Retina (tissue), 1 donor: ENCODE measurements at regions not wholly inside any gene's neighbourhood (a gene's known extent, or its start where the extent isn't known, plus 50 kb on each side); places are given as distances from the start of the nearest gene placed in this dataset.
"Not testable (repeated sequence)": the region's sequence is repeated elsewhere in the genome, so short reads cannot be mapped to it uniquely, and the experiment has no call there.

Source experiments
- DNase-seq: peaks from one replicate; pipeline ENCODE4 v3.0.0-alpha.2; 2016

DNA sequence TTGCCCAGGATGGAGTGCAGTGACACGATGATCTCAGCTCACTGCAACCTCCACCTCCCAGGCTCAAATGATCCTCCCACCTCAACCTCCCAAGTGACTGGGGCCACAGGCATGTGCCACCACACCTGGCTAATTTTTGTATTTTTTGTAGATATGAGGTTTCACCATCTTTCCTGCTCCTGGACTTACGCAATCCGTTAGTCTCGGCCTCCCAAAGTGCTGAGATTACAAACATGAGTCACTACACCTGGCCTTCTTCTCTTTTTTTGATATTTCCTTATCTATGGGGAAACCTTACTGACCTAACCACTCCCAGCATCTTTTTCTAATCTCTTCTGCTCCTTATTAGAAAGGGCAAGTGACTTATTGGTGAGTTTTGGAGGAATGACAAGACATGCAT lies 121.7 kb upstream of the CHORDC1 start:
- DNase-seq = no peak

DNA sequence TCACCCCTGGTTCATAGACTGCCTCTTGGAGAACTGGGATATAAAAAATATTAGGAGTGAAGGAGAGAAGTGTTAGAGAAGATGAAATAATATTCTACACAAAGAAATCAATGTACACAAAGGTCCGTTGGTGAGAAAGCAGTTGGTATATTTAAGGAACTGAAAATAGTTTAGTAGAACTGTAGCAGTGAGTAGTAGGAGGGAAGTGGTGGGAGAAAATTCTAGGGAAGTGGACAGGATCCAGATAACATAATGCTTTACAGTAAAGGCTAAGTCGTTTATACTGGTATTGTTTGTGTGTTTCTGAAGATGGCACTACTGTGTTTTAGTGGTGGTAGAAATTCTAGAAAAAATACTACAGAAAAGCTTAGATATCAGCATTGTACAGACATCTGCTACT lies 120.8 kb upstream of the CHORDC1 start:
- no peak for DNase-seq

DNA sequence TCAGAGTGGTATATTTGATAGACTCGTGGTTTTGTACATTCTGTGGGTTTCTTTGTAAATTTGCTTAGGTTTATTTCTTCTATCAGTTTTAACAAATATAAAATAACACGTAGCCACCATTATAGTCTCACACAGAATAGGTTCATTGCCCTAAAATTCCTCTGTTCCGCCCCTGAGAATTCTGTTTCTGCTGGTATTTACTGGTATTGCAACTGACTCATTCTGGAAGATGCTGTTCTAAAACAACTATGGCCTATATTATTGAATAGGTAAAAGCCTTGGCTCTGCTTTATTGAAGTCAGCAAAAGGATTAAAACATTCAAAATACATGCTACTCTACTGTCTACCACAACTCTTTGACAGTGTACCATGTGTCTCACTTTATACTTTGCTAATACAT lies 119.1 kb upstream of the CHORDC1 start:
- DNase-seq = no peak

DNA sequence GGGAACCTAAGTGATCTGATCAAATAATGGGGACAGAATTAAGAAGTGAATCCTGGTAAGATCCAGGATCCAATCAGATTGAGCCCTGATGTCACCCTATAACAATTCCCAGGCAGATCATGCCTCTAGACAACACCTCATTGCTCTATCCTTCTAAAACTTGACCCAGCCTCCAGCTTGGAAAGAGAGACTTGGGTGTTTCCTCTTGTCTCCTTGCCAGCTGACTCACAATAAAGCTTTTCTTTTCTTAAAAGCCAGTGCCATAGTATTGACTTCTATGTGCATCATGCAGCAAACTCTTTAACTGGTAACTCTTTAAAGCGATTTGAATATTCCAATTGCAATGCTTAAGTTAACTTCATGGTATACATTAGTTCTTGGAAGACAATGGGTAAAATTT lies 109.6 kb upstream of the CHORDC1 start:
- DNase-seq = no peak

DNA sequence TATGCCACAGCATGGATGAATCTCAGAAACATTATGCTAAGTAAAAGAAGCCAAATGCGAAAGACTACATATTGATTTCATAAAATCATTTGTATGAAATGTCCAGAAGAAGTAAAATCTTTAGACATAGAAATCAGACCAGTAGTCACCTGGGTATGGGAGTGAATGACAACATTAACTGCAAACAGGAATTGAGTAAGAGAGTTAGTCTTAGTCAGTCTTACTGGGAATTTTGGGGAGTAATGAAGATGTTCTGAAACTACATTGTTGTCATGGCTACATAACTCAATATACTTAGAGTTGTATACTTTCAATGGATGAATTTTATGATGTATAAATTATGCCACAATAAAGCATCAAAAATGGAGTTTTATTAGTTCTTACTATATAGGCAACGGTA lies 107.8 kb upstream of the CHORDC1 start:
- no peak for DNase-seq

DNA sequence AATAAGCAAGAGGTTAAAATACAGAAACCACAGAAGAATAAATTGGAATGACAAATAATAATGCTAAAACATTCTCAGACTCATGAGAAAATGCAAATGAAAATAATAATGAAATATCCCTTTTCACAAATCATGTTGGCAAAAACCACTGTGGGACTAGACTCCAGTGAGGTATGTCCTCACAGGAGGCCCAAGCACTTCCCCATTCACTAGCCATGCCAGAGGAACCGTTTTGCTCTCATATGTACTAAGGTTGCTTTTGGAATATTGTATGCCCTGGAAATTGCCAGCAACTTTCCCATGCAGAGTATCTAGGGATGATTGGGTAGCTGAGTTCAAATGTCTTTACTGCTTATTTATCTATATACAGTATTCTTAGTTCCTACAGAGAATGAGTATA lies 106.2 kb upstream of the CHORDC1 start:
- no peak for DNase-seq

DNA sequence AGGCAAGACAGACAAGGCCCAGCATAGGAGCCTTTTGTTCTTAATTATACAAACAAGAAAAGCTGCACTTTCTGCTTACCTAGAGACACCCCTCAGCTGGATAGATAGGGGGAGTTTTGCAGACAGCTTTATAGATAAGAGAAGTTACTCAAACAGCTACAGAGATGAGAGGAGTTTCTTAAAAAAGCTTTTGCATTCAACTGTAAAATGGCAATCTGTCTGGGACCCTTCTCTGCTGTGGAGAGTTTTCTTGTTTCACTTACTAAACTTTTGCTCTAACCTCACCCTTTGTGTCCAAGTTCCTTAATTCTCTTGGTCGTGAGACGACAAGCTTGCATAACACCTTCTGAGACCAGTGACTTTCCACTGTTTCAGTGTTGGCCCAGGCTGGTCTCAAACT lies 103.8 kb upstream of the CHORDC1 start:
- DNase-seq = no peak

DNA sequence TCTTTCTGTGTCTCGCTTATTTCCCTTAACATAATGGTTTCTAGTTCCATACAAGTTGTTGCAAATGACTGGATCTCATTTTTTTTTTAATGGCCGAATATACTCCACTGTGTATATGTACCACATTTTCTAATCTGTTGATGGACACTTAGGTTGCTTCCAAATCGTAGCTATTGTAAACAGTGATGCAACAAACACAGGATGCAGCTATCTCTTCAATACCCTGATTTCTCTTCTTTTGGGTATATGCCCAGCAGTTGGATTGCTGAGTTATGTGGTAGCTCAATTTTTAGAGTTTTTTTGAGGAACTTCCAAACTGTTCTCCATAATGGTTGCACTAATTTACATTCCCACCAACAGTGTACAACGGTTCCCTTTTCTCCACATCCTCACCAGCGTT lies 100.4 kb upstream of the CHORDC1 start:
- no peak for DNase-seq

DNA sequence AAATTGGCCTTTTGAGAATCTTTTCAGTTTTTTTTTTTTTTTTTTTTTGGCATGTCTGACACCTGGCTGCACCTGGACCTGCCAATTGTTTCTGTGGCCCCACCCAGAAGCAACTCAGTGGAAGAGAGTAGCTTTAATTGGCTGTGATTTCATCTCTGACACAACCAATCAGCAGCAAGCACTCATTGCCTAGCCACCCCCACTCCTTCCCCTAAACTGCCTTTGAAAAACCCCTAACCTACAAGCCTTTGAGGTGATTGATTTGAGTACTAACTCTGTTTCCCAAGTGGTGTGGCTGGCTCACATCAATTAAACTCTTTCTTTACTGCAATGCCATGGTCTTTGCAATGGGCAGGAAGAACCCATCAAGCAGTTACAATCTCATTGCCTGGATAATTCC lies 98.2 kb upstream of the CHORDC1 start:
- no peak for DNase-seq

DNA sequence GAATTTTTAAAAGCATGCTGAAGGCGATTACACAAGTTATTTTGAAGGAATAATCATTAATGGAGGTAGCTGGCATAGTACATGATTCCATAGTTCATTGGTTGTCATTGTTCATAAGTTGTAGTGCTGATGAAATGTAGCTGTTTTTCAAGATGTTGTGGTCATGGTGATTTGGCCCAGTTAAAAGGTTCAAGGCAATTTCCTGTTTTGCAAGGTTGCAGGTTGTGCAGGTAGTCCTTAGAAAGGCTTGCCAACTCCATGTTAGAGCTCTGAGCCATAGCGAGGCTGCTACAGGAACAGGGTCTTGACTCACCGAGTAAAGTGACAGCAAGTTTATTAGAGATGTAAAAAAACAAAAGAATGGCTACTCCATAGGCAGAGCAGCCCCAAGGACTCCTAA lies 95.8 kb upstream of the CHORDC1 start:
- no peak for DNase-seq

DNA sequence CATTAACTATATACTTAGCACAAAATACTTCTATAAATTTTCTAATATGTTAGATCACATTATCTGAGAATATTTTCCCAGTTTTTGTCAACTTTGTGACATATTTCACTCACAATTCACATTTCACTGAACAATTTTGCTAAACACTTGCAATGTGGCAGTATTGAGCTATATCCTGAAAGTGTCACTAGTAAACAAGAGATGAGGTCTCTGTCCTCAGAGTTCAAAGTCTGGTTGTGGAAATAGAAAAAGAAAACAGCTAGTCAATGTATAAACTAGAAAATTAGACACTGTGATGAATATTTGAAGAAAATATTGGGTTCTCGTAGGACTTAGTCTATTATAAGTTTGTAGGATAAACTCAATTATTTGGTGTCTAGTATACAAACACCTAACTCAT lies 87.4 kb upstream of the CHORDC1 start:
- DNase-seq = no peak

DNA sequence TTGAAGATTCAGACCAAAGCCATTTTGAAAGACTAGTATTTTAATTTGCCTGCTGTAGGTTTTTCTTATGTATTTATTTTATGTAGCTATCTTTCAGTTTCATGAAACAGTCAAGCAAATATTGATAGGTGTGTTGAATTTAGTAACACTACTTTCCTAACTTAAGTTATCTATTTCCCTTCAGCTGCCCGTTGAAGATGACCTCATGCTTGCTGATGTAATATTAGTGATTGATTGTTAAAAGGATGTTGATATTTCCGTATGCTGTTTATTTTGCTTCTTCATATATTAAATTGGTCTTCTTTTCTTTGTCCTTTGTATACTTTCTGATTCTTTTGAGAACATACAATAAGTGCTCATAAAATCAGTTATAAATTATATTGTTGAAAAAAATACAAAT lies 86.8 kb upstream of the CHORDC1 start:
- no peak for DNase-seq

DNA sequence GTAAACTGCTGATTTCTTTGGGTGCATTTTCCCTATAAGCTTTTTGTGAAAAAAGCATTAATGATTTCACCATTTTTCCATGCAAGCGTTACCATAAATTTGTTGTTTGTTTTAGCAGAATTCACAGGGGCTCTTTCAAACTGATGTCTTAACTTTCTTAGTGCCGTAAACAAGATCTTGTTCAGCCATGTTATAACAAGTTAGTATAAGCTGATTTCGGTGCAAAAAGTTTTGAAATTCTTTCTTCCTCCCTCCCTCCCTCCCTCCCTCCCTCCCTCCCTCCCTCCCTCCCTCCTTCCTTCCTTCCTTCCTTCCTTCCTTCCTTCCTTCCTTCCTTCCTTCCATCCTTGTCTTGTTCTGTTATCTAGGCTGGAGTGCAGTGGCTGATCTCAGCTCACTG lies 71.7 kb upstream of the CHORDC1 start:
- no peak for DNase-seq

DNA sequence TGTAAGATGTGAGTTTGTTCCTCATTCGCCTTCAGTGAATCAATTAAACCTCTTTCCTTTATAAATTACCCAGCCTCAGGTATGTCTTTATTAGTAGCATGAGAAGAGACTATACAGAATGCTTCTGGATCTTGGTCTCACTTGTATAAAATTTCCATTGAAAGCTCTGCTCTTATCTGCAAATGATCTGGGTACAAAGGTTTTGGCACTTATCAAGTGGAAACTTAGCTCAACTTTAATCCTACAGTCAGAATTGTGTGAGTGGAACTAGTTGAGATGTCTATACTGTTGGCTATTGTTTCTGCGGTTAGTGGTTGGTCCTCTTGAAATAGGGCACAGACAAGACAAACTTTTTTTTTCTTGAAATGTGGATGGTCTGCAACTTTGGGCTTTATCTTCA lies 71.2 kb upstream of the CHORDC1 start:
- no peak for DNase-seq

DNA sequence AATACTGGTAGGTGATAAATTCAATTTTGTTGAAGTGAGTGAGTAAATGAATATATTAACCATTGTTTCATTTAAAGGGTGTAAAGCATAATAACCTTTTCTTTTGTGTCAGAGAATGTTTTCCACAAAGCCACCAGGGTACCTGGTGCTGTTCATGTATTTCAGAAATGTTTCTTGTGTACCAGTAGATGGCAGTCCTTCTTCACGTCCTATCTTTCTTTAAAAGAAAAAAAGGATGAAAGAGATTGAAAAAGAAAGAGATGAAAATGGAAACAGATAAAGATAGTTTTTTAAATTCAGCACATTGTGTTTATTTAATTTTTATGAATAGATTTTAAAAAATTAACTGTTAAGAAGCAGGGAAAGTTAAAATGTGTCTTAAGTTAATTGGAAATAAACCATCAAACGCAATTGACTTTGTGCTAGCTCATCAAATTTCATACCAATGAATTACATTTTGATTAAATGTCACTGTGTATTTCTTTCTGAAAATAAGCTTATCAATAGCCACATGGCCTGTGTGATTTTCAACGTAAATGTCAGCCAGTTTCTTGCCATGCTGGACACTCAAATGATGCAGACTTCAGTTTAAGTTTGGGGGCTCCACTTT lies 65.5 kb upstream of the CHORDC1 start:
- peak; percentile 23 for DNase-seq

DNA sequence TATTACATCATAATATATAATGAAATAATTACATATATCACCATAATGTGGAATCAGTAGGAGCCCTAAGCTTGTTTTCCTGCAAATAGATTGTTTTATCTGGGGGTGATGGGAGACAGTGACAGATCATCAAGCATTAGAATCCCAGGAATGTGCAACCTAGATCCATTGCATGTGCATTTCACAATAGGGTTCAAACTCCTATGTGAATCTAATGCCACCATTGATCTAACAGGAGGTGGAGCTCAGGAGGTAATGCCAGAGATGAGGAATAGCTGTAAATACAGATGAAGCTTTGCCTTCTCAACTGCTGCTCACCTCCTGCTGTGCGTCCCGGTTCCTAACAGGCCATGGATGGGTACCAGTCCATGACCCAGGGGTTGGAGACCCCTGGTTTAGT lies 63.8 kb upstream of the CHORDC1 start:
- no peak for DNase-seq

DNA sequence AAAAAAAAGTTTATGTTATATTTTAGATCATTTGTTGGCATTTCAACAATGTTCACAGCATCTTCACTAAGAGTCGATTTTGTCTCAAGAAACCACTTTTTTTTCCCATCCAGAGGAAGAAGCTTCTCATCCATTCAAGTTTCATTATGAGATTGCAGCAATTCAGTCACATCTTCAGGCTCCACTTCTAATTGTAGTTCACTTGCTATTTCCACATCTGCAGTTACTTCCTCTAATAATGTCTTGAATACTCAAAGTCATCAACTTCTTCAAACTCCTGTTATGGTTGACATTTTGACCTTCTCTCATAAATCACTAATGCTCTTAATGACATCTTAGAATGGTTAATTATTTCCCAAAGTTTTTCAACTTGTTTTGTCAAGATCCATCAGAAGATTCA lies 61.3 kb upstream of the CHORDC1 start:
- no peak for DNase-seq

DNA sequence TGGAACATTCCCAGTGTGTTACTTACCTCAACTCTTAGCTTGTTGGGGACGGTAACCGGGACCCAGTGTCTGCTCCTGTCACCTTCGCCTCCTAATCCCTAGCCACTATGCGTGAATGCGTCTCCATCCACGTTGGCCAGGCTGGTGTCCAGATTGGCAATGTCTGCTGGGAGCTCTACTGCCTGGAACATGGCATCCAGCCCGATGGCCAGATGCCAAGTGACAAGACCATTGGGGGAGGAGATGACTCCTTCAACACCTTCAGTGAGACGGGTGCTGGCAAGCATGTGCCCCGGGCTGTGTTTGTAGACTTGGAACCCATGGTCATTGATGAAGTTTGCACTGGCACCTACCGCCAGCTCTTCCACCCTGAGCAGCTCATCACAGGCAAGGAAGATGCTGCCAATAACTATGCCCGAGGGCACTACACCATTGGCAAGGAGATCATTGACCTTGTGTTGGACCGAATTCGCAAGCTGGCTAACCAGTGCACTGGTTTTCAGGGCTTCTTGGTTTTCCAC lies 59.8 kb upstream of the CHORDC1 start:
- not testable (repeated sequence) for DNase-seq

DNA sequence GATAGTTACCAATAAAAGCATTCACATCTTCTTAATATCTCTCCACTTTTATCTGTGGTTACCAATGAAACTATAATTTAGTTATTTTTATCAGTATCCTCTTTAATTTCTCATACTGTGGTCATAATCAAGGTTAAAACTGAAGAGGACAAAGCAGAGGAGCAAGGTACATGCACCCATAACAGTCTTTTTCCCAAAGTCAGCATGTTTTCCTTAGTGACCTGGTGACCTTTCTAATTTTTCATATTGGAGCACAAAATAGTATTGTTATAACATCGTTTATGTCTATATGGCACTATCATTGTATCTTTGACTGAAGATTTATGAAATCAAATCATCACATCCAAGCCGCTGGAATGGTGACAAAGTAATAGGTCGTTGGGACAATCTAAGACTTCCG lies 51.5 kb upstream of the CHORDC1 start:
- no peak for DNase-seq
